ENCODE measurements at regions not wholly inside any gene's neighbourhood (a gene's known extent, or its start where the extent isn't known, plus 50 kb on each side); places are given as distances from the start of the nearest gene placed in this dataset.
"Not testable (repeated sequence)": the region's sequence is repeated elsewhere in the genome, so short reads cannot be mapped to it uniquely, and the experiment has no call there.

DNA sequence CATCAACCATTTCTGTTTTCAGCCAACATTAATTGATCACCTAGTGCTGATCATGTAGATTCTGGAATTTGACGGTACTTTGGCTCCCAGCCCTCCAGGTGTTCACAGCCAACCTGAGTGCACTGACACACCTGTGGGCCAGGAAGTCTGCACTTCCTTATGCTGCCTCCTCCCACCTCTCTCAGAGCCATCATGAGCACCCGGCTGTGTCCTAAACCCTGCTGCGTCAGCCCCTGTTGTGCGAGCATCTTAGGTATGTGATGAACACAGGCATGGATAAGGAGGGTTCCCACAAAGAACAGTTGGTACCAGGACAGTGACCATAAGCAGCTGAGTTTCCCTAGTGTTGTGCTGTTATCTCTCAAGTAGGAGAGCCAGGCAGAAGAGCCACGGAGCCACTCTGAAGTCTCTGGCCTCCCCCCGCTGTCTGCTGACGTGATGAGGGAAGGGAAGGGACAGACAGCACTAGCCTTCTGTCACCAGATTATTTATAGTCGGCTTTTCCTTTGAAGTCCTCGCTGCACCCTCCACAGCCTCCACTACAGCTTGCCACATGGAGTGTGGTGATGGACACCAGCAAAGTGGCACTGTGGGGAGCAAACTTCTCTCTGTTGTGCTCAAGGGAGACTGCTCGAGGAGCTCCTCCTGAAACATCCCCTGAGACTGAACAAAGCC is 162.8 kb upstream of the ANKFN1 start:
- no peaks in the 10 kb centered on the region for H3K4me1 ChIP-seq (ENCODE audit: low read length)
- H3K27ac ChIP-seq (ENCODE audit: low read length), result no peak overlapping the region
- no peak overlapping the region for H3K9ac ChIP-seq (ENCODE audit: low read length)
- TF ChIP-seq EZH2 (optimal IDR thresholded peaks at IDR 0.05; ENCODE audit: low read depth, low read length) (no peak), EZH2phosphoT487 (IDR thresholded peaks at IDR 0.05; ENCODE audit: low read length) (no peak)
- TF ChIP-seq, protein P1, sequence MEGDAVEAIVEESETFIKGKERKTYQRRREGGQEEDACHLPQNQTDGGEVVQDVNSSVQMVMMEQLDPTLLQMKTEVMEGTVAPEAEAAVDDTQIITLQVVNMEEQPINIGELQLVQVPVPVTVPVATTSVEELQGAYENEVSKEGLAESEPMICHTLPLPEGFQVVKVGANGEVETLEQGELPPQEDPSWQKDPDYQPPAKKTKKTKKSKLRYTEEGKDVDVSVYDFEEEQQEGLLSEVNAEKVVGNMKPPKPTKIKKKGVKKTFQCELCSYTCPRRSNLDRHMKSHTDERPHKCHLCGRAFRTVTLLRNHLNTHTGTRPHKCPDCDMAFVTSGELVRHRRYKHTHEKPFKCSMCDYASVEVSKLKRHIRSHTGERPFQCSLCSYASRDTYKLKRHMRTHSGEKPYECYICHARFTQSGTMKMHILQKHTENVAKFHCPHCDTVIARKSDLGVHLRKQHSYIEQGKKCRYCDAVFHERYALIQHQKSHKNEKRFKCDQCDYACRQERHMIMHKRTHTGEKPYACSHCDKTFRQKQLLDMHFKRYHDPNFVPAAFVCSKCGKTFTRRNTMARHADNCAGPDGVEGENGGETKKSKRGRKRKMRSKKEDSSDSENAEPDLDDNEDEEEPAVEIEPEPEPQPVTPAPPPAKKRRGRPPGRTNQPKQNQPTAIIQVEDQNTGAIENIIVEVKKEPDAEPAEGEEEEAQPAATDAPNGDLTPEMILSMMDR (IDR thresholded peaks at IDR 0.05; ENCODE audit: low read length), result no peak
- H3K27me3 ChIP-seq (replicated peaks; ENCODE audit: insufficient read depth, low read length), result no peaks in the 10 kb centered on the region
- no peaks in the 10 kb centered on the region for H3K9me2 ChIP-seq (replicated peaks; ENCODE audit: insufficient read depth, low read length)
- no peaks in the 10 kb centered on the region for H3K9me3 ChIP-seq (replicated peaks; ENCODE audit: insufficient read depth, low read length)
- H3K36me3 ChIP-seq (replicated peaks; ENCODE audit: insufficient read depth, low read length), result no peaks in the 10 kb centered on the region
- H3K4me2 ChIP-seq (ENCODE audit: low read depth, low read length), result no peak overlapping the region
- no peak overlapping the region for H2AFZ ChIP-seq (ENCODE audit: low read length)
- no peaks in the 10 kb centered on the region for H3F3A ChIP-seq (ENCODE audit: insufficient read depth, low read length)
- no peaks in the 10 kb centered on the region for H4K20me1 ChIP-seq (ENCODE audit: insufficient read depth, low read length)
- no peak for DNase-seq
- no peaks in the 10 kb centered on the region for H3K79me2 ChIP-seq (ENCODE audit: low read length)
- no peak overlapping the region for H3K4me3 ChIP-seq (ENCODE audit: low read length)

DNA sequence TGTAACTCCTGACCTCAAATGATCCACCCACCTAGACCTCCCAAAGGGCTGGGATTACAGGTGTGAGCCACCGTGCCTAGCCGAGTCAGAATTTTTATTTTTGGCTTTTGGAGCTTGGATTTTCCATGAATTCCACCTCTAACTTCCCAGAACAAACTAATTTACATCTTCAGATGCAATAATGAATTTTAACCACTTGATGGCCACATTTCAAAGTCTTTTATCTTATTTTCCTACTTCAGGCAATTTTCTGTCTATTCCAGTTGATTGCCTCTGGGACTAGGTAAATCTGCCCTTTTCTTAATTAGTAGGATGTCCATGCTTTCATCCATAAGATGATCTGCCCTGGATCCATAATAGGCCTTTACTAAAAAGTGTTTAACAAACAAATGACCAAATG is 156.4 kb upstream of the ANKFN1 start:
- TF ChIP-seq EZH2 (optimal IDR thresholded peaks at IDR 0.05; ENCODE audit: low read depth, low read length) (no peak), EZH2phosphoT487 (IDR thresholded peaks at IDR 0.05; ENCODE audit: low read length) (no peak)
- TF ChIP-seq, protein P1 (IDR thresholded peaks at IDR 0.05; ENCODE audit: low read length), result no peak; the same call in 1 of the 2 replicates
- Histone ChIP-seq H3K4me2 (ENCODE audit: low read depth, low read length) (no peak overlapping the region), H3K4me3 (ENCODE audit: low read length) (no peak overlapping the region), H2AFZ (ENCODE audit: low read length) (no peak overlapping the region), H3K79me2 (ENCODE audit: low read length) (no peaks in the 10 kb centered on the region), H3K27ac (ENCODE audit: low read length) (no peak overlapping the region), H4K20me1 (ENCODE audit: insufficient read depth, low read length) (no peaks in the 10 kb centered on the region), H3K9me3 (replicated peaks; ENCODE audit: insufficient read depth, low read length) (no peaks in the 10 kb centered on the region), H3K36me3 (replicated peaks; ENCODE audit: insufficient read depth, low read length) (no peaks in the 10 kb centered on the region), H3K9me2 (replicated peaks; ENCODE audit: insufficient read depth, low read length) (no peaks in the 10 kb centered on the region), H3K27me3 (replicated peaks; ENCODE audit: insufficient read depth, low read length) (no peaks in the 10 kb centered on the region), H3K4me1 (ENCODE audit: low read length) (no peaks in the 10 kb centered on the region), H3F3A (ENCODE audit: insufficient read depth, low read length) (no peaks in the 10 kb centered on the region), H3K9ac (ENCODE audit: low read length) (no peak overlapping the region)
- DNase-seq, result no peak

DNA sequence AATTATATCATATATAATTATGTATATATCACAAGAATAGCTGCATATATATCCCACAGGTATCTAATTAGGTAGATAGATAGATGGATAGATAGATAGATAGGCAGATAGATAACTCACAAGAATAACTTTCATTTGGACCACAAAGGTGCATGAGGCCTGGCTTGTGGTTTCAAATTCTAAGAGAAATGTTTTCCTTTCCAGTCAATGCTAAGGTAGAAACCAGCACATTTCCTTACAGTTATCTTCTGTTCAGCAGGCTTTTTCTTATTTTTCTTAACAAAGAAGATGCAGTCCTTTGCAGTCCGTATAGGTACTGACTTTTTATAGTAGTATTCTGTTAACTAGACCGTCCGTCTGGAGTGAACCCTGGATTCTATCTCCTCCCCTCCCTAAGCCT is 152.9 kb upstream of the ANKFN1 start:
- H4K20me1 ChIP-seq (ENCODE audit: insufficient read depth, low read length), result no peaks in the 10 kb centered on the region
- H3K79me2 ChIP-seq (ENCODE audit: low read length), result no peaks in the 10 kb centered on the region
- no peak for DNase-seq
- no peak overlapping the region for H3K4me3 ChIP-seq (ENCODE audit: low read length)
- no peak overlapping the region for H3K4me2 ChIP-seq (ENCODE audit: low read depth, low read length)
- H3K9ac ChIP-seq (ENCODE audit: low read length), result no peak overlapping the region
- no peaks in the 10 kb centered on the region for H3F3A ChIP-seq (ENCODE audit: insufficient read depth, low read length)
- no peak overlapping the region for H2AFZ ChIP-seq (ENCODE audit: low read length)
- H3K27me3 ChIP-seq (replicated peaks; ENCODE audit: insufficient read depth, low read length), result no peaks in the 10 kb centered on the region
- H3K9me2 ChIP-seq (replicated peaks; ENCODE audit: insufficient read depth, low read length), result no peaks in the 10 kb centered on the region
- no peak for TF ChIP-seq EZH2 (optimal IDR thresholded peaks at IDR 0.05; ENCODE audit: low read depth, low read length)
- TF ChIP-seq, protein P1 (IDR thresholded peaks at IDR 0.05; ENCODE audit: low read length), result no peak
- no peak for TF ChIP-seq EZH2phosphoT487 (IDR thresholded peaks at IDR 0.05; ENCODE audit: low read length)
- no peak overlapping the region for H3K27ac ChIP-seq (ENCODE audit: low read length)
- no peaks in the 10 kb centered on the region for H3K9me3 ChIP-seq (replicated peaks; ENCODE audit: insufficient read depth, low read length)
- no peaks in the 10 kb centered on the region for H3K36me3 ChIP-seq (replicated peaks; ENCODE audit: insufficient read depth, low read length)
- H3K4me1 ChIP-seq (ENCODE audit: low read length), result no peaks in the 10 kb centered on the region

DNA sequence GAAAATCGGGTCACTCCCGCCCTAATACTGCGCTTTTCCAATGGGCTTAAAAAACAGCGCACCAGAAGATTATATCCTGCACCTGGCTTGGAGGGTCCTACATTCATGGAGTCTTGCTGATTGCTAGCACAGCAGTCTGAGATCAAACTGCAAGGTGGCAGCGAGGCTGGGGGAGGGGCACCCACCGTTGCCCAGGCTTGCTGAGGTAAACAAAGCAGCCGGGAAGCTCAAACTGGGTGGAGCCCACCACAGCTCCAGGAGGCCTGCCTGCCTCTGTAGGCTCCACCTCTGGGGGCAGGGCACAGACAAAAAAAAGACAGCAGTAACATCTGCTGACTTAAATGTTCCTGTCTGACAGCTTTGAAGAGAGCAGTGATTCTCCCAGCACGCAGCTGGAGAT is 150.6 kb upstream of the ANKFN1 start:
- not testable (repeated sequence) for H3K9me2 ChIP-seq (replicated peaks; ENCODE audit: insufficient read depth, low read length); H3K79me2 ChIP-seq (ENCODE audit: low read length); H3K27ac ChIP-seq (ENCODE audit: low read length); H3K36me3 ChIP-seq (replicated peaks; ENCODE audit: insufficient read depth, low read length); H3K4me3 ChIP-seq (ENCODE audit: low read length); H3K9me3 ChIP-seq (replicated peaks; ENCODE audit: insufficient read depth, low read length); H3F3A ChIP-seq (ENCODE audit: insufficient read depth, low read length); H4K20me1 ChIP-seq (ENCODE audit: insufficient read depth, low read length); H3K27me3 ChIP-seq (replicated peaks; ENCODE audit: insufficient read depth, low read length); DNase-seq; H2AFZ ChIP-seq (ENCODE audit: low read length); H3K9ac ChIP-seq (ENCODE audit: low read length); H3K4me1 ChIP-seq (ENCODE audit: low read length); H3K4me2 ChIP-seq (ENCODE audit: low read depth, low read length)
